GM12878 (cell line): ENCODE measurements at regions not wholly inside any gene's neighbourhood (a gene's known extent, or its start where the extent isn't known, plus 50 kb on each side); places are given as distances from the start of the nearest gene placed in this dataset.

Experiments
- ATAC-seq: fragments of 200-7000 bp; cut with Tn5 transposase; 3 replicates; pipeline ENCODE4 v1.9.1; 2020; ENCODE audit warnings: mild to moderate bottlenecking, moderate library complexity
- BruUV-seq: library from RNA; stranded (reverse); fragments of 400-500 nt; replicated peaks from 2 replicates; lab custom pipeline; 2021; lab: Mats Ljungman, UMichigan
- CTCF ChIA-PET: fragments of 300-600 bp; sonication (Branson Sonifier 250); formaldehyde crosslinking; extraction: SDS; loops from one replicate; lab custom pipeline; 2021; ENCODE audit warnings: inconsistent platforms; lab: Yijun Ruan, JAX
- POLR2A ChIA-PET: fragments of 350-600 bp; formaldehyde crosslinking; extraction: SDS; loops from one replicate; lab custom pipeline; 2021; ENCODE audit warnings: inconsistent platforms; lab: Charles Lee
- RAD21 ChIA-PET: fragments of 300-600 bp; sonication (Branson Sonifier 250); formaldehyde crosslinking; loops from one replicate; lab custom pipeline; 2023; ENCODE audit warnings: antibody characterized with exemption; ENCODE audit not compliant: unreplicated experiment; lab: Charles Lee
- SMC1A ChIA-PET: fragments of 300-600 bp; sonication (Branson Sonifier 250); formaldehyde crosslinking; loops from one replicate; lab custom pipeline; 2023; ENCODE audit not compliant: unreplicated experiment, uncharacterized antibody; lab: Charles Lee
- DNase-seq: peaks from one replicate; pipeline ENCODE4 v3.0.0-alpha.2; 2011; ENCODE audit warnings: low read depth, low spot score
- FAIRE-seq: peaks from 3 replicates; lab custom pipeline; 2011; peaks lifted over from hg19 to GRCh38; lab: Jason Lieb, UNC
- H2AFZ ChIP-seq: 2 replicates; pipeline ENCODE4 v1.6.0; 2011; ENCODE audit warnings: low read depth, low read length, control low read depth; ENCODE audit not compliant: control insufficient read depth
- H3K27ac ChIP-seq: 2 replicates; pipeline ENCODE4 v1.5.1; 2011; ENCODE audit warnings: control low read depth; ENCODE audit not compliant: control insufficient read depth, insufficient read depth
- H3K27me3 ChIP-seq, 2 experiments: replicated peaks in 1 of 2; 2 replicates each; pipeline versions ENCODE4 v1.6.0 to v1.6.1; 2011; ENCODE audit warnings: low read length in 1 of 2; ENCODE audit not compliant: control insufficient read depth in 2 of 2, insufficient read depth in 2 of 2
- H3K36me3 ChIP-seq, 2 experiments: 2 replicates each; pipeline ENCODE4 v1.5.1; 2011; ENCODE audit warnings: low read length in 1 of 2; ENCODE audit not compliant: control insufficient read depth in 2 of 2, insufficient read depth in 2 of 2
- H3K4me1 ChIP-seq: 2 replicates; pipeline ENCODE4 v1.6.1; 2011; ENCODE audit warnings: mild to moderate bottlenecking, low read length, moderate library complexity, mixed read lengths; ENCODE audit not compliant: control insufficient read depth, insufficient read depth
- H3K4me2 ChIP-seq: 2 replicates; pipeline ENCODE4 v1.6.0; 2011; ENCODE audit warnings: control low read depth; ENCODE audit not compliant: control insufficient read depth, insufficient read depth
- H3K4me3 ChIP-seq: fragments of 200-600 bp; sonication (generic); 2 replicates; pipeline ENCODE4 v1.5.1; 2016
- H3K79me2 ChIP-seq: 2 replicates; pipeline ENCODE4 v1.6.0; 2011; ENCODE audit warnings: low read length; ENCODE audit not compliant: control insufficient read depth, insufficient read depth
- H3K9ac ChIP-seq: 2 replicates; pipeline ENCODE4 v1.8.0; 2011; ENCODE audit warnings: low read length, control low read depth, mixed read lengths; ENCODE audit not compliant: control insufficient read depth, insufficient read depth
- H3K9me3 ChIP-seq: replicated peaks from 3 replicates; pipeline ENCODE4 v1.5.1; 2011; ENCODE audit warnings: mild to moderate bottlenecking, low read length; ENCODE audit not compliant: control insufficient read depth, insufficient read depth
- H4K20me1 ChIP-seq: 2 replicates; pipeline ENCODE4 v1.6.0; 2011; ENCODE audit not compliant: control insufficient read depth, insufficient read depth
- CBFB ChIP-seq: IDR thresholded peaks from 2 replicates; pipeline ENCODE4 v1.6.1; 2016; ENCODE audit warnings: antibody characterized with exemption, low read depth
- CHD2 ChIP-seq: IDR thresholded peaks from 2 replicates; pipeline ENCODE4 v1.6.1; 2011; ENCODE audit warnings: low read depth, low read length, improper control_type of control experiment, borderline replicate concordance
- HDAC2 ChIP-seq: fragments of 200-600 bp; sonication (generic); IDR thresholded peaks from 2 replicates; pipeline ENCODE4 v1.6.1; 2017
- IKZF2 ChIP-seq, 2 experiments: fragments of 450-650 bp; IDR thresholded peaks; 2 replicates each; pipeline ENCODE4 v1.6.1; 2017; ENCODE audit warnings: mild to moderate bottlenecking in 2 of 2, moderate library complexity in 2 of 2
- IRF5 ChIP-seq: fragments of 450-650 bp; IDR thresholded peaks from 2 replicates; pipeline ENCODE4 v1.6.1; 2017; ENCODE audit warnings: borderline replicate concordance
- RBBP5 ChIP-seq: fragments of 200-600 bp; sonication (generic); conservative IDR thresholded peaks from 2 replicates; pipeline ENCODE4 v1.6.1; 2016
- SMAD5 ChIP-seq: IDR thresholded peaks from 2 replicates; pipeline ENCODE4 v1.6.1; 2016; ENCODE audit warnings: antibody characterized with exemption, low read depth
- SPI1 ChIP-seq: IDR thresholded peaks from 2 replicates; pipeline ENCODE4 v1.6.1; 2011; ENCODE audit warnings: low read depth, mild to moderate bottlenecking, low read length, moderate library complexity, borderline replicate concordance; ENCODE audit not compliant: insufficient read depth
- ZZZ3 ChIP-seq: IDR thresholded peaks from 2 replicates; pipeline ENCODE4 v1.6.1; 2011; ENCODE audit warnings: low read depth; ENCODE audit not compliant: control insufficient read depth, insufficient read length
- WGBS: methylation state at CpG from one replicate; pipeline ENCODE4 v1.1.6; 2016; ENCODE audit warnings: low lambda C conversion rate; ENCODE audit not compliant: insufficient replicate concordance, insufficient coverage; ENCODE audit errors: missing lambda C conversion rate; 5-methylcytosine and 5-hydroxymethylcytosine counted together
- in situ Hi-C: fragments of 300-500 bp; cut with MboI; formaldehyde crosslinking; loops from 9 replicates; pipeline ENCODE4 v1.14.3; 2018; ENCODE audit warnings: mixed read lengths
- intact Hi-C: fragments of 100-400 bp; cut with micrococcal nuclease; formaldehyde crosslinking; loops from one replicate; pipeline ENCODE4 v1.14.2; 2022; ENCODE audit not compliant: unreplicated experiment

- Histone ChIP-seq H4K20me1 (no peaks in the 10 kb centered on the region), H3K9ac (no peak overlapping the region), H3K9me3 (no peaks in the 10 kb centered on the region), H3K4me2 (no peak overlapping the region), H3K4me1 (peaks cover 18% of the 10 kb centered on the region), H3K27me3 (no peaks in the 10 kb centered on the region), H2AFZ (no peak overlapping the region), H3K27ac (no peak overlapping the region), H3K4me3 (no peak overlapping the region), H3K79me2 (no peaks in the 10 kb centered on the region), H3K36me3 (no peaks in the 10 kb centered on the region)
- TF ChIP-seq IRF5: no peak
- no peak for TF ChIP-seq ZZZ3
- TF ChIP-seq SMAD5: no peak
- TF ChIP-seq HDAC2: no peak
- TF ChIP-seq CHD2: no peak
- TF ChIP-seq CBFB: no peak
- TF ChIP-seq IKZF2 (IDR thresholded peaks at IDR 0.05): no peak
- TF ChIP-seq SPI1: no peak
- TF ChIP-seq RBBP5: no peak
- ATAC-seq (no peak), DNase-seq (no peak), FAIRE-seq (no peak)
- CTCF ChIA-PET: no interaction called here
- RAD21 ChIA-PET: no interaction called here
- BruUV-seq: no TSS peak
- POLR2A ChIA-PET: interaction anchor here (0.6 kb wide), 1 partner anchor 67 kb away, joined by 5 read pairs; no protein-coding TSS in a partner anchor
- 70% methylated on average over 9 of the region's 9 CpGs for WGBS
- in situ Hi-C loops: loop anchor here (25.0 kb wide), 1 partner anchor 453 kb away; the partner anchor contains the start of gene RSPH3
- SMC1A ChIA-PET: no interaction called here
- intact Hi-C loops: no loop called here
Observed at GRCh38 chr6:159464816-159465215, 228.2 kb downstream of the SOD2 start.
